PFSK-1 (cell line): ENCODE measurements at regions not wholly inside any gene's neighbourhood (a gene's known extent, or its start where the extent isn't known, plus 50 kb on each side); places are given as distances from the start of the nearest gene placed in this dataset.

Experiments
- FOXP2 ChIP-seq: optimal IDR thresholded peaks from 2 replicates; pipeline ENCODE3; 2011; ENCODE audit warnings: borderline replicate concordance, control low read depth, inconsistent platforms; ENCODE audit not compliant: insufficient read depth; ENCODE audit errors: extremely low read length, extremely low read depth
- POLR2AphosphoS5 ChIP-seq: IDR thresholded peaks from 2 replicates; pipeline ENCODE4 v1.6.1; 2012; ENCODE audit warnings: low read depth, mild to moderate bottlenecking, control low read depth, low read length, moderate library complexity
- SIN3A ChIP-seq: IDR thresholded peaks from 2 replicates; pipeline ENCODE4 v1.6.1; 2012; ENCODE audit warnings: mild to moderate bottlenecking, low read length, moderate library complexity, borderline replicate concordance; ENCODE audit not compliant: insufficient read depth
- TAF1 ChIP-seq: IDR thresholded peaks from 2 replicates; pipeline ENCODE4 v1.6.1; 2012; ENCODE audit warnings: low read length, control low read depth, borderline replicate concordance; ENCODE audit not compliant: insufficient read depth
- TF ChIP-seq, protein P1 (sequence below), 2 experiments: IDR thresholded peaks; 2 replicates each; pipeline versions ENCODE4 v1.6.1 to v1.8.0; 2011 to 2012; ENCODE audit warnings: low read depth in 2 of 2, low read length in 2 of 2, control low read depth in 1 of 2, inconsistent platforms in 1 of 2, mild to moderate bottlenecking in 1 of 2, moderate library complexity in 1 of 2; ENCODE audit not compliant: insufficient read depth in 1 of 2

GRCh38 chr7:118644346-118644745 is 419.8 kb downstream of the ANKRD7 start:
- TF ChIP-seq SIN3A (no peak), FOXP2 (no peak), TAF1 (no peak), POLR2AphosphoS5 (no peak)
- TF ChIP-seq, protein P1, sequence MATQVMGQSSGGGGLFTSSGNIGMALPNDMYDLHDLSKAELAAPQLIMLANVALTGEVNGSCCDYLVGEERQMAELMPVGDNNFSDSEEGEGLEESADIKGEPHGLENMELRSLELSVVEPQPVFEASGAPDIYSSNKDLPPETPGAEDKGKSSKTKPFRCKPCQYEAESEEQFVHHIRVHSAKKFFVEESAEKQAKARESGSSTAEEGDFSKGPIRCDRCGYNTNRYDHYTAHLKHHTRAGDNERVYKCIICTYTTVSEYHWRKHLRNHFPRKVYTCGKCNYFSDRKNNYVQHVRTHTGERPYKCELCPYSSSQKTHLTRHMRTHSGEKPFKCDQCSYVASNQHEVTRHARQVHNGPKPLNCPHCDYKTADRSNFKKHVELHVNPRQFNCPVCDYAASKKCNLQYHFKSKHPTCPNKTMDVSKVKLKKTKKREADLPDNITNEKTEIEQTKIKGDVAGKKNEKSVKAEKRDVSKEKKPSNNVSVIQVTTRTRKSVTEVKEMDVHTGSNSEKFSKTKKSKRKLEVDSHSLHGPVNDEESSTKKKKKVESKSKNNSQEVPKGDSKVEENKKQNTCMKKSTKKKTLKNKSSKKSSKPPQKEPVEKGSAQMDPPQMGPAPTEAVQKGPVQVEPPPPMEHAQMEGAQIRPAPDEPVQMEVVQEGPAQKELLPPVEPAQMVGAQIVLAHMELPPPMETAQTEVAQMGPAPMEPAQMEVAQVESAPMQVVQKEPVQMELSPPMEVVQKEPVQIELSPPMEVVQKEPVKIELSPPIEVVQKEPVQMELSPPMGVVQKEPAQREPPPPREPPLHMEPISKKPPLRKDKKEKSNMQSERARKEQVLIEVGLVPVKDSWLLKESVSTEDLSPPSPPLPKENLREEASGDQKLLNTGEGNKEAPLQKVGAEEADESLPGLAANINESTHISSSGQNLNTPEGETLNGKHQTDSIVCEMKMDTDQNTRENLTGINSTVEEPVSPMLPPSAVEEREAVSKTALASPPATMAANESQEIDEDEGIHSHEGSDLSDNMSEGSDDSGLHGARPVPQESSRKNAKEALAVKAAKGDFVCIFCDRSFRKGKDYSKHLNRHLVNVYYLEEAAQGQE (IDR thresholded peaks at IDR 0.05; ENCODE audit: insufficient read depth in 1 of 2, low read depth in 2 of 2, low read length in 2 of 2), result no peak

DNA sequence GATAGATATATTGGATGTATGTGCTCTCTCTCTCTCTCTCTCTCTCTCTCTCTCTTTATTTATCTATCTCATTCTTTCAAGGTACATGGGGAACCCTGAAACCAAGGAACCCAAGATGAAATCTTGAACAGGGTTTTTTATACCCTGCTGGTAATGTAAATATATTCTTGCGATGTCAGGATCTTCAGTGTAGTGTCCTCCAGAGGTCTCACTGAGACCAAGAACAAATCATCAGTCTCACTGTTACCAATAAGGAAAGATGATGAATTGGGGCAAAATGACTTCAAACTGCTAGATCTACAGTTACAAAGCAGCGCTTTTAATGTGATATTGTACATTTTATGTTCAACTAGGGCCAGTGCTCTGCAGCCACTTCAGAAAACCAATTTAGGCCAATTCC is 423.5 kb downstream of the ANKRD7 start:
- TF ChIP-seq SIN3A, result no peak
- TF ChIP-seq FOXP2, result no peak
- TF ChIP-seq TAF1, result no peak
- TF ChIP-seq, protein P1 (IDR thresholded peaks at IDR 0.05; ENCODE audit: insufficient read depth in 1 of 2, low read depth in 2 of 2, low read length in 2 of 2), result no peak
- TF ChIP-seq POLR2AphosphoS5, result no peak

- TF ChIP-seq, protein P1 (IDR thresholded peaks at IDR 0.05; ENCODE audit: insufficient read depth in 1 of 2, low read depth in 2 of 2, low read length in 2 of 2), result no peak
- no peak for TF ChIP-seq FOXP2
- TF ChIP-seq TAF1, result no peak
- TF ChIP-seq SIN3A, result no peak
- TF ChIP-seq POLR2AphosphoS5, result no peak
Observed at GRCh38 chr7:118657391-118658005, 433.0 kb downstream of the ANKRD7 start.

DNA sequence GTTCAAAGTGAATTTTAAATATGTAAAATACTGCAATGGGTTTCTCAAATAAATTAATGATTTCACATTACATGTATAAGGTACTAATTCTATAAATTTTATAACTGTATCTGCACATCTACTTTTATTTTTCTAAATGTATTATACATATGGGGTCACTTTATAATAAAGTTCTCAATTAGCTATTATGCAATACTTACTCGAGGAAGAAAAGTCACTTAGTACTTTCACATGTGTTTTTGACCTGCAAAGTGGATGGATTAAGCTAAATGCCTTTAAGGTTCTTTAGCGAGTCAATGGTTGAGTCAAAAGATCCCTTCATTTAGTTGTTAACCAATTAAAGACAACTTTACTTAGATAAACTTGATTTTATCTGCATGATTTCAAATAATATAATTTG is 437.8 kb downstream of the ANKRD7 start:
- no peak for TF ChIP-seq TAF1
- TF ChIP-seq, protein P1 (IDR thresholded peaks at IDR 0.05; ENCODE audit: insufficient read depth in 1 of 2, low read depth in 2 of 2, low read length in 2 of 2), result no peak
- TF ChIP-seq SIN3A, result no peak
- no peak for TF ChIP-seq POLR2AphosphoS5
- TF ChIP-seq FOXP2, result no peak

DNA sequence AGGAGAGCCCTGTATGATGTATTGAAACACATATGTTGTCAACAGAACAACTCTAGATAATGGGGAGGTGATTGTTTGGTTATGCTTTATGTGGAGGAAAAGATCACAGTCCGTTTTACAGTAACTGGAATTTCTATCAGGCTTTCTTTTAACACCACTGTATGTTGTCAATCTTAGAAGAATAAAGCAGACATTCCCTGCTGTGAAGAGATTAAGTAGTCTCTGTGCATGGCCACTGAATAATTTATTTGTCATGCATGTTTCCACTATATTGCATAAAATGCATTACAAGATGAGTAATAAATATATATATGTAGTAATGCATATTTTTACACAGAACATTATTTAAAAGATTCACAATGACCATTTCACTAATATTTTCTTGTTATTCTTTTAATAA is 440.0 kb downstream of the ANKRD7 start:
- no peak for TF ChIP-seq SIN3A
- TF ChIP-seq POLR2AphosphoS5, result no peak
- no peak for TF ChIP-seq FOXP2
- TF ChIP-seq, protein P1 (IDR thresholded peaks at IDR 0.05; ENCODE audit: insufficient read depth in 1 of 2, low read depth in 2 of 2, low read length in 2 of 2), result no peak
- no peak for TF ChIP-seq TAF1
